Esophagus squamous epithelium (tissue), 5 donors: ENCODE measurements at regions not wholly inside any gene's neighbourhood (a gene's known extent, or its start where the extent isn't known, plus 50 kb on each side); places are given as distances from the start of the nearest gene placed in this dataset.

ENCODE experiments used
- DNase-seq: peaks from one replicate; lab custom pipeline; 2025; lab: John Stamatoyannopoulos, UW
- H3K27ac ChIP-seq, 4 donors: fragments of 200-600 bp; sonication (generic); one replicate each; pipeline ENCODE4 v1.5.1; 2016 to 2019; ENCODE audit warnings: mild to moderate bottlenecking in 1 of 4
- H3K27me3 ChIP-seq, 4 donors: fragments of 200-600 bp; sonication (generic); 1 replicate in 3 of 4; 2 replicates in 1 of 4; pipeline versions ENCODE4 v1.5.1 to v1.6.0; 2017 to 2021; ENCODE audit warnings: antibody characterized with exemption in 1 of 4
- H3K36me3 ChIP-seq, 3 donors: fragments of 200-600 bp; sonication (generic); one replicate each; pipeline ENCODE4 v1.5.1; 2016 to 2019
- H3K4me1 ChIP-seq, 3 donors: fragments of 200-600 bp; sonication (generic); one replicate each; pipeline ENCODE4 v1.5.1; 2017 to 2019
- H3K4me3 ChIP-seq, 4 donors: fragments of 200-600 bp; sonication (generic); 1 replicate in 3 of 4; 2 replicates in 1 of 4; pipeline ENCODE4 v1.5.1; 2016 to 2019; ENCODE audit warnings: mild to moderate bottlenecking in 2 of 4, moderate library complexity in 1 of 4
- H3K9me3 ChIP-seq, 3 donors: fragments of 200-600 bp; sonication (generic); one replicate each; pipeline ENCODE4 v1.5.1; 2016 to 2019
- POLR2A ChIP-seq, 4 donors: fragments of 450-650 bp; IDR thresholded peaks; one replicate each; pipeline ENCODE4 v1.6.1; 2017; ENCODE audit warnings: antibody characterized with exemption in 4 of 4, mild to moderate bottlenecking in 4 of 4, moderate library complexity in 3 of 4
- WGBS, 2 donors: methylation state at CpG; one replicate each; pipeline ENCODE4 v1.1.5; 2018; 5-methylcytosine and 5-hydroxymethylcytosine counted together
- intact Hi-C: fragments of 100-400 bp; cut with DNase I; formaldehyde crosslinking; loops from one replicate; pipeline ENCODE4 v1.15.0; 2022
- TF ChIP-seq, protein P1 (sequence below), 6 experiments: fragments of 450-650 bp in 4 of 6; fragments of 200-600 bp in 2 of 6; sonication (generic) in 2 of 6; IDR thresholded peaks; one replicate each; pipeline ENCODE4 v1.5.1; 2016 to 2019; ENCODE audit warnings: antibody characterized with exemption in 6 of 6, mild to moderate bottlenecking in 4 of 6, moderate library complexity in 4 of 6
- donor health status: DM: yes; HTN: yes; CAD: no.

DNA sequence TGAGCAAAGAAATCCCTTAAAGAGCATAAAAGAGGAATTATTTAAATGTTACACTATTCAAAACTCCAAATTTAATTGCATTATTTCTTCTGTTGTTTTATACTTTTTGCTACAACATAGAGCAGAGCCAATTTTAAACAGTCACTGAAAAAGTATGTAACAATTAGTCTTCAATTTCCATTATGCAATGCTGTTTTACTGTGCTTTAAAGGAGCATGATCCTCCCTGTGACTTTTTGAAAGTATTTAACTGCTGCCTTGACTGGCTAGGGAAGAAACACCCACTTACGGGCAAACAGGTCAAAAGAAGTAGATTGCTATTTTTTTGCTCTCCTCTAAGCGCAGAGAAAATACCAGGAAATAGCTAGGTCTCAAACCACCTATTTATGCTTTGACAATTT is 217.4 kb upstream of the GCFC2 start:
- intact Hi-C loops, result no loop called here
- no peak overlapping the region for H3K4me3 ChIP-seq
- H3K36me3 ChIP-seq, result no peaks in the 10 kb centered on the region
- DNase-seq, result no peak
- TF ChIP-seq, protein P1, sequence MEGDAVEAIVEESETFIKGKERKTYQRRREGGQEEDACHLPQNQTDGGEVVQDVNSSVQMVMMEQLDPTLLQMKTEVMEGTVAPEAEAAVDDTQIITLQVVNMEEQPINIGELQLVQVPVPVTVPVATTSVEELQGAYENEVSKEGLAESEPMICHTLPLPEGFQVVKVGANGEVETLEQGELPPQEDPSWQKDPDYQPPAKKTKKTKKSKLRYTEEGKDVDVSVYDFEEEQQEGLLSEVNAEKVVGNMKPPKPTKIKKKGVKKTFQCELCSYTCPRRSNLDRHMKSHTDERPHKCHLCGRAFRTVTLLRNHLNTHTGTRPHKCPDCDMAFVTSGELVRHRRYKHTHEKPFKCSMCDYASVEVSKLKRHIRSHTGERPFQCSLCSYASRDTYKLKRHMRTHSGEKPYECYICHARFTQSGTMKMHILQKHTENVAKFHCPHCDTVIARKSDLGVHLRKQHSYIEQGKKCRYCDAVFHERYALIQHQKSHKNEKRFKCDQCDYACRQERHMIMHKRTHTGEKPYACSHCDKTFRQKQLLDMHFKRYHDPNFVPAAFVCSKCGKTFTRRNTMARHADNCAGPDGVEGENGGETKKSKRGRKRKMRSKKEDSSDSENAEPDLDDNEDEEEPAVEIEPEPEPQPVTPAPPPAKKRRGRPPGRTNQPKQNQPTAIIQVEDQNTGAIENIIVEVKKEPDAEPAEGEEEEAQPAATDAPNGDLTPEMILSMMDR (IDR thresholded peaks at IDR 0.05), result no peak
- no peak for TF ChIP-seq POLR2A (IDR thresholded peaks at IDR 0.05)
- H3K4me1 ChIP-seq, result no peaks in the 10 kb centered on the region
- H3K27me3 ChIP-seq, result no peaks in the 10 kb centered on the region
- WGBS, 2 donors, result 62 to 64% methylated on average over 2 of the region's 2 CpGs
- no peaks in the 10 kb centered on the region for H3K9me3 ChIP-seq
- no peak overlapping the region for H3K27ac ChIP-seq

DNA sequence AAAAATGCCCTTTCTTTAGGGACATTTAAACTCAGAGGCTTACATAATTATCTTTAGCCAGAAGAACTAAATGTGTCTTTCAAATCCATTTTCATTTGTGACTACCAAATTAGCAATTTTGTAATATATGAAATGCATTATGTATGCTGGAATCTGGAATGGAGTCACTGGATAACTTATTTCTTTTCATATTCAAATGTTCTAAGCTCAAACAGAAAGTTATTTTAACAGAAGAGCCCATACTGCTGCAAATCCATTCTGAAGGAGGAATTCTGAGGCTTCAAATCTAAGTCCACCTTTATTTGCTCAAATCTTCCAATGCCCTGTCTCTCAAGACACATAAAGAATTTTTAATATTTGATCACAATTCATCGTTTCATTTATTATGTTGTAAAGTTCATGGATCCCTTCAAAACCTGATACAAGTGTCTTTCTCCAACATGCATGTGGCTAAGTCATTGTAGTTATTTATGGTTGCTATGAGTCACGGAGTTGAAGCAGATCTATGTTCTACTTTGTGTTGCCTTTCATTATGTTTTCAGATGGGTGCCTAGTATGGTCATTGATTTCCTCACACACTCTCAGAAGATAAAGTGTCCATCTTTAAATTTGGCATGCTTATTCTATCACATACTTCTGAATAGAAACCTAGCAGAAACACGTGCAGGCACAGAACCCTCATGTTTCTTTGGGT is 214.8 kb upstream of the GCFC2 start:
- Histone ChIP-seq H3K36me3 (no peaks in the 10 kb centered on the region), H3K4me3 (no peak overlapping the region), H3K4me1 (no peaks in the 10 kb centered on the region), H3K9me3 (no peaks in the 10 kb centered on the region), H3K27ac (no peak overlapping the region), H3K27me3 (no peaks in the 10 kb centered on the region)
- intact Hi-C loops, result no loop called here
- no peak for DNase-seq
- TF ChIP-seq, protein P1 (IDR thresholded peaks at IDR 0.05), result no peak
- no peak for TF ChIP-seq POLR2A (IDR thresholded peaks at IDR 0.05)
- WGBS, 2 donors, result 57 to 67% methylated on average over 3 of the region's 3 CpGs

DNA sequence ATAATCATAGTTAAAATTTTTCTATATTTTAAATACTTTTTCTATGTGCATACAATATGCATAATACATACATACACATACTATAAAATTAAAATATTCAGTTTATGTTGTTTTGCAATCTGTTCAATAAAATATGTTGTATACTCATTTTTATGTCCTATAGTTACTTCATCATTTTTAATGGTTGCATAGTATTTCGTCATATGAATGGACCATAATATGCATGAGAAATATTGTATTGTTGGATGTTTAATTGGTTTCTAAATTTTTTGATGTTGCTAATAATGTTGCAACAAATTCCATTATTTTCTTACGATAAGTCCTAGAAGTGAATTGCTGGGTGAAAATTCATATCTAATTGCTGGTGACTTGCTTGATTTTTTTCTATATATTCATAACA is 211.5 kb upstream of the GCFC2 start:
- 87 to 89% methylated on average over 2 of the region's 2 CpGs for WGBS, 2 donors
- no peak for DNase-seq
- no peaks in the 10 kb centered on the region for H3K27me3 ChIP-seq
- no peak overlapping the region for H3K4me3 ChIP-seq
- intact Hi-C loops, result no loop called here
- no peaks in the 10 kb centered on the region for H3K36me3 ChIP-seq
- H3K9me3 ChIP-seq, result no peaks in the 10 kb centered on the region
- no peaks in the 10 kb centered on the region for H3K4me1 ChIP-seq
- no peak overlapping the region for H3K27ac ChIP-seq
- TF ChIP-seq, protein P1 (IDR thresholded peaks at IDR 0.05), result no peak
- TF ChIP-seq POLR2A (IDR thresholded peaks at IDR 0.05), result no peak

DNA sequence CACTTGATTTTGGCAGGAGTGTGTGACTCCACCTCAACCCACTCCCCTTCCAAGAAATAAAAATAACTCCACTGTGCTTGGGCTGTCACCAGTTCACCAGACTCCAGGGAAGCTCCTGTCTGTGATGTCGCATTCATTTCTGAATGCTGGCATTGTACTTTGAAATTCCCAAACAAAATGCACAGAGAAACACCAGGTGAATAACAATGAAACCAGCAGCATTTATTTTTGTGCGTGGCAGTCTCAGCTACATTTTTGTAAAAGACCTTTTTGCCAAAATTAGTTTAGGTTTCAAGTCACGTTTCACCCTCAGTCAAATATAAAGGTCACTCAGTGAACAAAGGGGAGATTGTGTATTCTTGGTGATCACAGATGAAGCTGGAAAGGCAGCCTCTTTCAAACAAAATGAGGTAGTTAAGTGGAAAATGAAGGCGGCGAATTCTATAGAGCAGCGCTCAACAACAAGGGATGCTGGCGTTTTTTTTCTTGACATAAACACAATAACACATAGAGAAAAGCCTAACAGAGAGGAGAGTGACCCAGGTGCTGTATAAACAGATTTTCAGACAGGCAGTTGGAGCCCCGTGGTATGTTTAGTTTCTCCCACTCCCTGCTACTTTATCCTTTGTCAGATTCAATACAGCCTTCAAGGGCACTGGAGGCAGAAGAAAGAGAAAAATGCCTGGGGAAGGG is 210.3 kb upstream of the GCFC2 start:
- no peaks in the 10 kb centered on the region for H3K36me3 ChIP-seq
- no peaks in the 10 kb centered on the region for H3K27me3 ChIP-seq
- TF ChIP-seq, protein P1 (IDR thresholded peaks at IDR 0.05), result no peak
- TF ChIP-seq POLR2A (IDR thresholded peaks at IDR 0.05), result no peak
- no peak for DNase-seq
- no peaks in the 10 kb centered on the region for H3K4me1 ChIP-seq
- H3K4me3 ChIP-seq, result no peak overlapping the region
- 29 to 36% methylated on average over 8 of the region's 8 CpGs for WGBS, 2 donors
- intact Hi-C loops, result no loop called here
- no peak overlapping the region for H3K27ac ChIP-seq
- no peaks in the 10 kb centered on the region for H3K9me3 ChIP-seq

DNA sequence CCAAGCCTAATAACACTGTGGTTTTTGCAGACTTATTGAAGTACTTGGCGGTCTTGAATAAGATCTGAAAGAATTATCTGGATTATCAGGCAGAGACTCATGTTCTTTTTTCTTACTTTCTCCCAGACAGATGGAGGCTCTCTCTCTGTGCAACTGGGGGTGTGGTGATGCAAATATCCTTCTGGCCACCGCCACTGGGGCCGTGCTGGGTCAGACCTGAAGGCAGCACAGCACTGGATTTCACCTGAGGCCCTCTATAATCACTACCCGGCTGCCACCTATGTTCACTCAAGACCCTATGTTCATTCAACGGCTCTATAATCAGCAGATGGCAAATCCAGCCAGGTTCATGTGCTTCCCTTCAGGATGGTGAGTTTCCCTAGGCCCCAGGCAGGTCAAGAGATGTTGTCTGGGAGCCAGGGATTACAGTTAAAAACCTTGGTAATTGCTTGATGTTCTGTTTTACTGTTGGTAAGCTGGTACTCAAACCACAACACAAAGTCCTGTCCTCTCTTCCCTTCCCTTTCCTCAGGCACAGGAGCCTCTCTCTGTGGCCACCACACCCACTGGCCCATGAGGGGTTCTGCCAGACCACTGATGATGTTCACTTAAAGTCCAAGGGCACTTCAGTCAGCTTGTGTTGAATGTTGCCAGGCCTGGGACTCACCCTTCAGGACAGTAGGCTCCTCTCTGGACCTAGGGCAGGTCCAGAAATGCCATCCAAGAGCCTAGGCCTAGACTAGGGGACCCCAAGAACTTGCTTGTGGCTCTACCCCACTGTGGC is 205.3 kb upstream of the GCFC2 start:
- intact Hi-C loops, result no loop called here
- H3K36me3 ChIP-seq, result no peaks in the 10 kb centered on the region
- H3K9me3 ChIP-seq, result no peaks in the 10 kb centered on the region
- no peak for TF ChIP-seq POLR2A (IDR thresholded peaks at IDR 0.05)
- TF ChIP-seq, protein P1 (IDR thresholded peaks at IDR 0.05), result no peak
- no peak for DNase-seq
- no peaks in the 10 kb centered on the region for H3K27me3 ChIP-seq
- WGBS, 2 donors, result 52 to 64% methylated on average over 4 to 5 of the region's 5 CpGs
- H3K4me3 ChIP-seq, result no peak overlapping the region
- H3K27ac ChIP-seq, result no peak overlapping the region
- no peaks in the 10 kb centered on the region for H3K4me1 ChIP-seq
